Mesothelial cell of epicardium (in vitro differentiated cells): ENCODE measurements at regions not wholly inside any gene's neighbourhood (a gene's known extent, or its start where the extent isn't known, plus 50 kb on each side); places are given as distances from the start of the nearest gene placed in this dataset.
A peak's percentile ranks its signal among the peaks of the same experiment; 100 is the strongest.
"Not testable (repeated sequence)": the region's sequence is repeated elsewhere in the genome, so short reads cannot be mapped to it uniquely, and the experiment has no call there.

Experiments
- DNase-seq, 2 experiments: peaks; one replicate each; pipeline ENCODE4 v3.0.0; 2021; ENCODE audit warnings: low spot score in 2 of 2; ENCODE audit not compliant: unreplicated experiment in 2 of 2
- H3K27ac Mint-ChIP-seq: 2 replicates; pipeline ENCODE4 v1.8.0; 2021; ENCODE audit warnings: mixed read lengths
- H3K27me3 Mint-ChIP-seq: 2 replicates; pipeline ENCODE4 v1.8.0; 2021; ENCODE audit warnings: low read depth, mixed read lengths
- H3K36me3 Mint-ChIP-seq: 2 replicates; pipeline ENCODE4 v1.8.0; 2021; ENCODE audit warnings: mixed read lengths
- H3K4me1 Mint-ChIP-seq: 2 replicates; pipeline ENCODE4 v1.8.0; 2021; ENCODE audit warnings: mixed read lengths
- H3K4me3 Mint-ChIP-seq: 2 replicates; pipeline ENCODE4 v1.8.0; 2021; ENCODE audit warnings: mild to moderate bottlenecking, moderate library complexity, mixed read lengths
- H3K9me3 Mint-ChIP-seq: 2 replicates; pipeline ENCODE4 v1.8.0; 2021; ENCODE audit warnings: mixed read lengths
- TF ChIP-seq, protein P1 (sequence below): fragments of 200-600 bp; sonication (generic); IDR thresholded peaks from one replicate; pipeline ENCODE4 v1.5.0; 2021; ENCODE audit warnings: antibody characterized with exemption; ENCODE audit not compliant: unreplicated experiment

- H3K4me3 Mint-ChIP-seq = no peak overlapping the region
- no peaks in the 10 kb centered on the region for H3K4me1 Mint-ChIP-seq
- DNase-seq = peak in 1 of 2 experiments; percentile 31
- no peaks in the 10 kb centered on the region for H3K9me3 Mint-ChIP-seq
- TF ChIP-seq, protein P1, sequence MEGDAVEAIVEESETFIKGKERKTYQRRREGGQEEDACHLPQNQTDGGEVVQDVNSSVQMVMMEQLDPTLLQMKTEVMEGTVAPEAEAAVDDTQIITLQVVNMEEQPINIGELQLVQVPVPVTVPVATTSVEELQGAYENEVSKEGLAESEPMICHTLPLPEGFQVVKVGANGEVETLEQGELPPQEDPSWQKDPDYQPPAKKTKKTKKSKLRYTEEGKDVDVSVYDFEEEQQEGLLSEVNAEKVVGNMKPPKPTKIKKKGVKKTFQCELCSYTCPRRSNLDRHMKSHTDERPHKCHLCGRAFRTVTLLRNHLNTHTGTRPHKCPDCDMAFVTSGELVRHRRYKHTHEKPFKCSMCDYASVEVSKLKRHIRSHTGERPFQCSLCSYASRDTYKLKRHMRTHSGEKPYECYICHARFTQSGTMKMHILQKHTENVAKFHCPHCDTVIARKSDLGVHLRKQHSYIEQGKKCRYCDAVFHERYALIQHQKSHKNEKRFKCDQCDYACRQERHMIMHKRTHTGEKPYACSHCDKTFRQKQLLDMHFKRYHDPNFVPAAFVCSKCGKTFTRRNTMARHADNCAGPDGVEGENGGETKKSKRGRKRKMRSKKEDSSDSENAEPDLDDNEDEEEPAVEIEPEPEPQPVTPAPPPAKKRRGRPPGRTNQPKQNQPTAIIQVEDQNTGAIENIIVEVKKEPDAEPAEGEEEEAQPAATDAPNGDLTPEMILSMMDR = no peak
- no peaks in the 10 kb centered on the region for H3K27me3 Mint-ChIP-seq
- peaks cover 3% of the 10 kb centered on the region for H3K36me3 Mint-ChIP-seq
- H3K27ac Mint-ChIP-seq = no peak overlapping the region
Observed at GRCh38 chr15:84402856-84403608, 167.5 kb downstream of the GOLGA6L4 start.

DNA sequence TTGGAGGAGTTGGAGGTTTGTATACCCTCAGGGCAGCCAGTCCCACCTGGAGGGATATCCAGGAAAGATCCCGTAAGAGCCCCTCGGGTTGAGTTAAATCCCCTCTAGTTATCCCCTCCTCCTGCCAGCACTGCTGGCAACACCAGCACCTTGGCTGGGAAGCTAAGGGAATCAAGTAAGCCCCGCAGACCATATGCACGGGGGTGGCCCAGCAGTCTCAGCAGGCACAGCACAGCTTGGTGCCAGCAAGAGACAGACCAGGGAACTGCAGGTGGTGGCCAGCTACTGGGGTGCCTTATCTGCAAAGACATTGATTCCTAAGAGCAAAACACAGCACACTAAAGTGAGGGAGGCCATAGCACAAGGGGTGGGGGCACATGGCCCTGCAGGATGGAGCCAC is 173.8 kb downstream of the GOLGA6L4 start:
- DNase-seq, H3K27me3 Mint-ChIP-seq, H3K4me3 Mint-ChIP-seq, H3K4me1 Mint-ChIP-seq, H3K27ac Mint-ChIP-seq, H3K9me3 Mint-ChIP-seq, H3K36me3 Mint-ChIP-seq: not testable (repeated sequence)

DNA sequence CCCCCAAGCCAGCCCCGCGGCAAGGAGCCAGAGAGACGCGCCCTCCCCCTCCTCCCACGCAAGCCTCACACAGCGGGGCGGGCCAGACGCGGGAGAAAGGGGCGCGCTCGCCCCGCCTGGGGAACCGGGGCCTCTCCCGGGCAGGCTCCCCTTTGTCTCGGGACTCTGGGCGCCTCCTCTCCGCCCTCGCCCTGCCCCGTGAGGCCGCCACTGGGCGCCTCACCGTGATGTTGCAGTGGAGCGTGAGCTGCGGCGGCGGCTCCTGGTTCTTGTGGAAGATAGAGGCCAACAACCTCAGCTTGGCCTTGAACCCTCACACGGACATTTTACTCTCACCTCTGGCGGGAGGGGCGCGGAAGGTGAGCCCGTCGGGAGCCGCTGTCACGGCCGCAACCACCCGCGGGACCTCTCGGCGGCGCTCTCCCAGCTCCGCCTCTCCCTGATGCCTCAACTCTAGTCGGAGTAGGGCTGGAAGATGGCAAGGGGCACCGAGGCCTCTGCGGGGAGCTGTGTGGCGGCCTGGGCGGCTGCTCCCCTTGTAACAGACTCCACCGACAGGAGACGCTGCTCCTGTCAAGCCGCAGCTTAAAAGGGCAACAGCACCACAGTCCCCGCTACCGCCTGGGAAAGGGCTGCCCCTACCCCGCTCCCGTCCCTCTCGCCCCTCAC is 179.2 kb upstream of the ZSCAN2 start:
- H3K27ac Mint-ChIP-seq, H3K27me3 Mint-ChIP-seq, H3K9me3 Mint-ChIP-seq, H3K36me3 Mint-ChIP-seq, H3K4me3 Mint-ChIP-seq, H3K4me1 Mint-ChIP-seq: not testable (repeated sequence)
- peak in 1 of 2 experiments; percentile 39 for DNase-seq

- H3K4me3 Mint-ChIP-seq, H3K36me3 Mint-ChIP-seq, H3K9me3 Mint-ChIP-seq, H3K4me1 Mint-ChIP-seq, DNase-seq, H3K27me3 Mint-ChIP-seq, H3K27ac Mint-ChIP-seq: not testable (repeated sequence)
Observed at GRCh38 chr15:84425327-84425726, 175.5 kb upstream of the ZSCAN2 start.

DNA sequence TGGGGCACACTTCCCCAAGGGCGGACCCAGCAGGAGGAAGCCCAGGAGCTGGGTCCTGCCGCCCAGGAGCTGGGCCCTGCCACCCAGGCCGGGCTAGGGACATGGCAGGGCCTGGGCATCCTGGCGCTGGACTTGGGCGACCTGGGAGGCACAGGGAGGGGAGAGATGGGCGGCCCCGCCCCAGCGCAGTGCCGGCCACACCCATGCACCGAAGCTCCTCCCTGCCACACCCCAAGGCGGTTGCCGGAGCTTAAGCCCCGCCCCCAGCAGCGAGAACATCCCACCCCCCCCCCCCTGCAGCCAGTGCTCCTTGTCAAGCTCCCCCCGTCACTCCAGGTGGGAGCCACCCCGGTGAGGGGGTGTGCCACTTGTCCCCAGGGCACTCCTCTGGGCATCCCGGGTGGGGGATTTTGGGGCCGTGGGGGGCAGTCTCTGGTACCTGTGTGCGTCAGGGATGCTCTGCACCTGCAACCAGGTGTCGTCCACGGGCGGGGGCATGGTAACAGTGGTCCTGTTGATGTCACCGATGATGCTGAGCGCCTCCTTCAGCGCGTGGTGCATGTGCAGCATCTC is 127.4 kb upstream of the ZSCAN2 start:
- not testable (repeated sequence) for H3K36me3 Mint-ChIP-seq, H3K27me3 Mint-ChIP-seq, DNase-seq, H3K27ac Mint-ChIP-seq, H3K4me3 Mint-ChIP-seq, H3K4me1 Mint-ChIP-seq, H3K9me3 Mint-ChIP-seq

DNA sequence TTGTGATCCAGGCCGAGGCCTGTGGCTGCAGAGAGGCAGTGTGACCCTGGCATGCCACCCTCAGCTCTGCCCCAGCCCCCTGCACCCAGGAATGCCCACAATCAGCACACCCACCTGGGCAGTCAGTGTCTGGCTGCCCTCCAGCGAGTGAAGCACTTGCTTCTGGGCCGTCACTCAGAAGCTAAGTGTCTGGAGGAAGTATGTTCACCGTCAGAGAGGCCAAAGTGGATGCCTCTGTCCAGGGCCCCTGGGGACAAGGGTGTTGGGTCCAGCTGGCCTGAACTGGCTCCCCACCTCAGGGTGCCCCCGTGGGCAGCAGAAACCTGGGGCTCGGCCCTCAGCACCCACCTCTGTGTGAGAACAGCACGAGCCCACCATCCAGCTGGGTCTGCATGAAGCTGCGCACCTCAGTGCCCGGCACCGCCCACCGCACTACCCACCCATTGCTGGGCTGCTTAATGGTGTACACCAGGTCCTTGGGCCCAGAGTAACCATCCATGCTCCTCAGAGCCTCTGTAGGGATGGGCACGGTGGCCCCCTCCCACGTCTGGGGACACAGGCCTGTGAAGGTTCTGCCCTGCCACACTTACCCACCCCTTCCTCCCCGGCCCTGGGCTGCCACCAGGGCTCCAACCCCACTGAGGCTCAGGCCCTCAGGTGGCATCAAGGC is 124.3 kb upstream of the ZSCAN2 start:
- not testable (repeated sequence) for H3K27ac Mint-ChIP-seq, H3K27me3 Mint-ChIP-seq, H3K4me3 Mint-ChIP-seq, DNase-seq, H3K36me3 Mint-ChIP-seq, H3K9me3 Mint-ChIP-seq, H3K4me1 Mint-ChIP-seq

DNA sequence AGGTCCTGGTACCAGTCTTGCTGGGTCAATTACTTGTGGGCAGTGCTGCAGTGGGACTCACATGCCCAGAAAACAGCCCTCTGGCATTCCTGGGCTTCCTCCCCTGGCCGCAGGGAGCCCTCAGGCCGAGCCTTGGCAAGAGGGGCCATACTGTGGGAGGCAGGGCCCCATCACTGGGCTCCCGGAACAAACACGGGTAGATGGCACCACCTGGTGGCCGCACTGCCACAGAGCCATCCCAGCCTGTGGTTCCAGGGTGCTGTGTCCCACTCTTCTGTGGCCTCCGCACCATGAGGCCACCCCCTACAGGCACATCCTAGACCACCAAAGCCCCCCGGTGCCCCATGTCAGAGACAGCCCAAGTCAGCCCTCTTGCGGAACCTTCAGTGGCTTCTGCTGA is 123.3 kb upstream of the ZSCAN2 start:
- not testable (repeated sequence) for H3K4me1 Mint-ChIP-seq, H3K27ac Mint-ChIP-seq, H3K36me3 Mint-ChIP-seq, H3K27me3 Mint-ChIP-seq, DNase-seq, H3K4me3 Mint-ChIP-seq, H3K9me3 Mint-ChIP-seq

- not testable (repeated sequence) for H3K9me3 Mint-ChIP-seq, H3K27ac Mint-ChIP-seq, H3K4me1 Mint-ChIP-seq, H3K27me3 Mint-ChIP-seq, H3K36me3 Mint-ChIP-seq, DNase-seq, H3K4me3 Mint-ChIP-seq
Observed at GRCh38 chr15:84480174-84480681, 120.6 kb upstream of the ZSCAN2 start.

GRCh38 chr15:84483859-84484258 is 117.0 kb upstream of the ZSCAN2 start:
- not testable (repeated sequence) for H3K27me3 Mint-ChIP-seq, H3K36me3 Mint-ChIP-seq, H3K4me1 Mint-ChIP-seq, H3K27ac Mint-ChIP-seq, DNase-seq, H3K4me3 Mint-ChIP-seq, H3K9me3 Mint-ChIP-seq

GRCh38 chr15:84500165-84500889 is 100.5 kb upstream of the ZSCAN2 start:
- DNase-seq = peak in 1 of 2 experiments; percentile 41
- H3K27me3 Mint-ChIP-seq, H3K36me3 Mint-ChIP-seq, H3K9me3 Mint-ChIP-seq, H3K4me3 Mint-ChIP-seq, H3K4me1 Mint-ChIP-seq, H3K27ac Mint-ChIP-seq: not testable (repeated sequence)

- not testable (repeated sequence) for H3K4me3 Mint-ChIP-seq, H3K27ac Mint-ChIP-seq, H3K9me3 Mint-ChIP-seq, H3K27me3 Mint-ChIP-seq, H3K36me3 Mint-ChIP-seq, DNase-seq, H3K4me1 Mint-ChIP-seq
Observed at GRCh38 chr15:84503101-84503500, 97.7 kb upstream of the ZSCAN2 start.
